Central memory CD4-positive, alpha-beta T cell (primary cell): ENCODE measurements at regions not wholly inside any gene's neighbourhood (a gene's known extent, or its start where the extent isn't known, plus 50 kb on each side); places are given as distances from the start of the nearest gene placed in this dataset.
"Not testable (repeated sequence)": the region's sequence is repeated elsewhere in the genome, so short reads cannot be mapped to it uniquely, and the experiment has no call there.

ENCODE experiments used
- DNase-seq: peaks from one replicate; pipeline ENCODE4 v3.0.0; 2022

DNA sequence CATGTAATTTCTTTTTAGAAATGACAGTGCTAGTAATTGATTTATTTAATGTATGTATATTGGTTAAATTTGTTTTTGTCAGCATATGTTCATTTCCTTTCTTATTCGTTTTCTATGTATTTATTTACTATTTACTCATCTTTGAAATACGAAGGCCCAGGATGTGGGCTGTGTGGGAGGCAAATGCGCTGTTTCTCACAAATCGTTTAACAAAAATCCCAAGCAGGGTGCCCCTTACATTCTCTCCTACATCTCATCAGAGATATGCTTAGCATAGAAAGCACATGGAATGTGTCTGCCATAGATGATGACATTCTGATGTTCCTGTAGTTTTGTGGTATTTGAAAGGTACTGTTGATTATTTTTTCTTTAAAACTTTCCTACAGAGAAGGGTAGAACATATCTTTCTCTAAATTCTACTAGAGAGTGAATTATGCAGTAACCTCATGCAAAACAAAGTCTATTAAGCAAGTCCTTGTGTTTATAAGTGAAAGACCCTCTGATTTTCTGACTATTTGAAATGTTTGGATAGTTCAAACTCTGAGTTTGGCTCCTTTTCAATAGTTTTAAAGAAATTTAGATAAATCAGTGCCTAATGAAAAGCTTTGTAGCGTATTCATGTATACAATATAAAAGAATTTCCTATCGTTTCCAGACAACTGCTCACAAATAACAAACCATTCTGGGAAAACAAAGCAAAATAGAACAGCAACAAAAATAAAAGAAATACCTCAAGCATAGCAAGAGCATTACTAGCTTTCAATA is 111.1 kb upstream of the VGLL3 start:
- DNase-seq, result no peak

DNA sequence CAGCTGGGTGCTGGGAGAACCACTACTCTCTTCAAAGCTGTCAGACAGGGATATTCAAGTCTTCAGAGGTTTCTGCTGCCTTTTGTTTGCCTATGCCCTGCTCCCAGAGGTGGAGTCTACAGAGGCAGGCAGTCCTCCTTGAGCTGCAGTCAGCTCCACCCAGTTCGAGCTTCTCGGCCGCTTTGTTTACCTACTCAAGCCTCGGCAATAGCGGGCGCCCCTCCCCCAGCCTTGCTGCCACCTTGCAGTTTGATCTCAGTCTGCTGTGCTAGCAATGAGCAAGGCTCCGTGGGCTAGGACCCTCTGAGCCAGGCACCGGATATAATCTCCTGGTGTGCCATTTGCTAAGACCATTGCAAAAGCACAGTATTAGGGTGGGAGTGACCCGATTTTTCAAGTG is 106.8 kb upstream of the VGLL3 start:
- DNase-seq, result not testable (repeated sequence)

DNA sequence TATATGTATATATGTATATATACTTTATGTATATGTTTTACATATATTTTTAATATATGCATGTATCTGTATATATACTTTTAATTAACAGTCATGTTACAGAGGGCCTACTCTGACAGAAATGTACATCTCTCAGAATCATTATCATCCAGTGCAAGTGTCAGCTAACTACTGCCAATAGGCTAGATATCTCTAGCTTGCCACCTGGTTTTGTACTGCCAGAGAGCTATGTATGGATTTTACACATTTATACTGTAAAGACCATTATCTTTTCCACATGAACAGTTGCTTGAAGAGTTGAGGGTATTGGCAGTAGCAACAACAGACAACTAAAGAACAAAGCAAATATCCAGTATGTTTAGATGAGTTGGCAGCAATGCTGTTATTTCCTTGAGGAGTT is 99.7 kb upstream of the VGLL3 start:
- DNase-seq, result no peak

DNA sequence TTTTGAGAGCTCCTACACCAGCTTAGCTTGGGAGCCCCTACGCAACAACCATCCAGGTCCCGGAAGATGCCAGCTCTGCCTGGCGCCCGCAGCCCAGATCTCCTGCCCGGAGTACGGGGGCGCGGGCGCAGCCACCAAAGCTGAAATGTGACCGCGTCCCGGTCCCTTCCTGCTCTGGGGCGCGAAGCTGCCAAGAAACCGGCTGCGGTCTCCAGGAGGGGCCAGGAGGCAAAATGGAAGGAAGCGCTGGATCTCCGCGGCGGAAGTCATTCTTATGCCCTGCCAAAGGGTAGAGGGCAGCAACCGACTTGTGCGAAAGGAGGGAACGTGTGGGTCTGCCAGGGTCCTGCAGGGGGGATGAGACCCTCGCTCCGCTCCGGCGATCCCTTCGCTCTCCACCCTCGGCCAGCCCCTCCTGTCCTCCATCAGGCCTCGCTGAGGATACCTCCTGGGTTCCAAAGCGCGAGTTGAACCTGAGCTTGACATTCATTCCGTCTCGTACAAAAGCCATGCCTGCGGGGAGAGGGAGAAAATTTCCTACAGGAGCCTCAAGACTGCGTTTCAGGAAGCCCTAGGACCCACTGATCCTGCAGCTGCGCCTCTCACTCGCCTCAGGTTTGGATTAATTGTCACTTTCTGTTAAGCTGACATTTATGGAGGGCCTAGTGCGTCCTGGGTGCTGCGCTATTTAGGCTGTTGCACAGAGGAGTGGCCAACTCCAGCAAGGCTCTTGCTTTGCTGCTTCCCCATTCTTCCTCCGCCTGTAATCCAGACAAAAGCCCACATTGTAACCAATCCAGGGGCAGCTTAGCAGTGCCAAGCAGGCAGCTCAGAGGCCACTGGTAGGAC is 98.3 kb upstream of the VGLL3 start:
- DNase-seq, result no peak

DNA sequence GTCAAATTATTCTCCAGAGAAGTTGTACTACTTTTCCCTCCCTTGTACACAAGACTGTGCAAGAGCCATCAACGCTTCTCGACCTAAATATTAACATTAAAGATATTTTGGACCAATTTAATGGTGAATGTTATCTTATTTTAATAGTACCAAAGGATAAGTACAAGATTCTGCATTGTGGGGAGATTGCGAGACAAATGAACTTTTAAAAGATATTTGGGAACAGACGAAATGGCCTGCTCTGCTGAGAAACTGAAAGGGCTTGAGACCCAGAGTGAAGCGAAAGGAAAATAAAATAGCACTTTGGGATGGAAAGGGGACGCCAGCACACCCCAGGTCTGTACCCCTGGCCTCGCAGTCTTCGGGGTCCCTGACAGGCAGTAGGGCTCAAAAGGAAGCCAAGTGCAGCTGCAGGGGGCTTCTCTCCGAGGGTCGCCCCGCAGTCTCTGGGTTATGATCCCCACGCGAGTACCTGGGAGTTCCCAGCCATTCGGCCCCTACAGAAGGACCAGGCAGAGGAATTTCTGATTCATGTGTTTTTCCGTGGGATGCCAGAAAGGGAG is 97.6 kb upstream of the VGLL3 start:
- DNase-seq, result no peak

DNA sequence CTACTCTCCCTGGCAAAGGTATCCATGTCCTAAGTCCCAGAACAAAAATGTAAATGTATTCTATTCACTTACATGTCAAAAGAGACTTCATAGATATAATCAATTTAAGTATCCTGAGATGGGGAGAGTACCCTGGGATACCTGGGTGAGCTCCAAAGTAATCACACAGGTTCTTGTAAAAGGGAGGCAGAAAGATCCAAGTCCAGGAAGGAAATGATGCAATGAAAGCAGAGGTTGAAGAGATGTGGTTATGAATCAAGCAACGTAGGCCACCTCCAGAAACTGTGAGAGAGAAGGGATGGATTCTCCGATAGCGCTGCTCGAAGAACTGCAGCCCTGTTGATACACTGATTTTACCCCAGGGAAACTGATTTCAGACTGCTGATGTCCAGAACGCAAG is 93.9 kb upstream of the VGLL3 start:
- DNase-seq, result no peak

DNA sequence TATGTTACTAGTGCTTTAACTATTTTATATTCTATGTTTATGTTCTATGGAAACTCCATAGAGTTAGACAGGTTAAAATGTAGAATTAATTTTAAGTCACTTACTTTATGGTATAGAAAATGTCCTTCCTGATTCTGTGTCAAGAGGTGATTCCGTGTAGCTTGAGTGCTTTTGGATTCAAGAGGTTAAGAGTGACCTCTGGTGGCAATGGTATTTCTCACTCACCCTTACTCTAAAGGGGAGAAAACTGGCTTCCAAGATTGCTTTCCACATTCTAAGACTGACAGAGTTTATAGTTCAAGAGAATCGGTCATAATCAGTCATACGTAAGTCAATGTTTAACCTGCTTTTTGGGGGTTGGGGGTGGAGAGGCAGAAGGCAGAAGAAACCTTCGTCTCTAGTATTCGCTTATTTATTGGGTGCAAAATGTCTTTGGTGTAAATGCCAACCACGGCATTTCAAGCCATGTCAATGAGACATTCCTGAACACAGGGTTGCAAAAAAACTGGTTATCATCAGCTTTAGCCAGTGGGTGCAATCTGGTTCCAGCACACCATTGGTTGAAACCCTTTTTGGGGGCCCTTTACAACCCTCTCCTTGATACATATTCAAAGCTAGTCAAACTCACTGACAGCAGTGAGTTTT is 92.0 kb upstream of the VGLL3 start:
- DNase-seq, result no peak

DNA sequence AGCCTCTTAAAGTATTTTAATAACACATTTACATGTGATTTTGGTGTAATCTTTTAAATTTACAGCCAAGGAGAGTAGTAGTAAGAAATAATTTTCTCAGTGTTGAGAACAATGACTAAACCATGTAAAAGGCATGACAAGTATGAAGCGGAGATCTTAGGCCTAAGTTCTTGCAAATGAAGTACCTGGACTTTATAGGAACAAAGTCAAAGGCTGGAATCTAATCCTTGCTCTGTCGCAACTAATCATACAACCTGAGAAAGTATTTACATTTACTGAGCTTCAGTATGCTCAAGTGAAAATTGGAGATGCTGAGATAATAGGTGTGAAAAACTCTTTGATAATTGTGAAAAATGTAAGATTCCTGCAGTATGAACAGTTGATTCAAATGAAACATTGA is 86.4 kb upstream of the VGLL3 start:
- DNase-seq, result no peak

DNA sequence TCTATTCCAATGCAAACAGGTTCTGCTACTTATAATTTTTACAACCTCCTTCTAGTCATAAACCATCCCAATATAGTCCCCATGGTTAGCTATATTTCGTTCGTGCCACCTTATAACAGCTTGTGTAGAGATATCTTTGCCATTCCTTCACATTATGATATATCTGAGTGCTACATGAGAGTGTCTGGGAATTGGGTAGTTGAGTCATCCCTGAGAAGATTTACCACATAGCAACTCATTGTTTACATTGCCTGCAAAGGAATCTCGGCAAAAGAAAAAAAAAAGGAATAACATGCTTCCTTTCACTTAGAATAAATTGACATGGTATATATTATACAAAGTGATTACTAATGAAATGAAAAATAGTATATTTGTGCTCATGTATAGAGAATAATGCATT is 86.0 kb upstream of the VGLL3 start:
- no peak for DNase-seq

DNA sequence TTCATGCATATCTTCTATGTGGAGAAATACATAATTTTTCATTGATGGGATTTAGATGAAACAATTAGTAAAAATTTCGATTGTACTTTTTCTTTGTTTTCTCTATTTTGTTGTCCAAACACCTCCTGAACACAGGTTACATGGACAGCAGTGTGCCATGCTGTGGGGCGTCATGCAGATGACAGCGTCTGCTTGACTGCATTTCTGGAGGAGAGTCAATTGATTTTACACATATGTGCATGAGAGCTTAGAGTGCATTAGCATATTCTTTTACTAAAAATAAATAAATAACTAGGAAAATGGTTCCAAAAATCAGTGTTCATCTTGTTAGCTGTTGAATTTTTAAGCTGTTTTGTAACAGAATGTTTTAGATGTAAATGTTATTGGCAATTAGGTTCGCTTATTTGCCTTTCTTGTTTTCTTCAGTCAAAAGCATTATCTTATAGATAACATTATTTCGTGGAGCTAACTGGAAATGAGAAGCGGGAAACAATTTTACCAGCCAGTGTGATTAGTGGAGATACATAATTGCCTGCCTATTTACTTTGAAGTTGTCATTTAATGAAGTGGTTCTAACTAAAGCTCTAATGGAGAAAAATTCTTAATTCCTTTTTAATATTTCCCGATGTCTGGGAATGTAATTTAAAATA is 82.7 kb upstream of the VGLL3 start:
- DNase-seq, result no peak

DNA sequence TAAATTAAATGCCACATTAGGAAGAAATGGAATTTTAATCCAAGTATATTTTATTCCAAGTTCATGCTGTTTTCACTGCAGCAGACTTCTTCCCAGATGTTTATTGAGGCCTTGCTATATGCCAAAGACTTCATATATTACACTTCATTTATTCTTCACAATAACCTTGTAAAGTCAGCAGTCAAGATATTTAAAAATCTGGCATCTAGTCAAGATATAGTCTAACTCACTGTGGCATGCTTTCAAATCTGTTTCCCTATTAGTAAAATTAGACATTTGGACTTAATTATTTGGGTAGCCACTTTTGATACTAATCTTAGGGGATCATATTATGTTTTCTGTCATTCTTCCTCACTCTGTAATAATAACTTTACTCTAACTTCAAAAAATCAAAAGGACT is 81.5 kb upstream of the VGLL3 start:
- DNase-seq, result no peak

DNA sequence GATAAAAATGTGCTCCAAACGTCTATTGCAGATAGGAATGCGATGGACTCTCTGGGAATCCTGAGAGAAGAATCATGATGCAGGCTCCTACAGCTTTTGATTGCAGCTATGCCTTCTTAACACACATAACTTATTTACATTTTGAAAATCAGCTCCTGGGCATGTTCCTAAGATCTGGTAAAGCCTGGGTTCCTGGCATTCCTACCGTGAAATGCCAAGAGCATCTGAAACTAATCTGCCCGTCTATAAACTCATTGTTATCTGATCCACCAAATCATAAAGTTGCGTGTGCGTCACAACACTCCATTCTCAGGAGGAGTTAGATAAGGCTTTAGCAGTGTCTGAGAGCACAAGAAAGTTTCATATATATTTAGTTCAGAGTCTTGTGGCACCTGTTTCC is 79.0 kb upstream of the VGLL3 start:
- DNase-seq, result no peak

DNA sequence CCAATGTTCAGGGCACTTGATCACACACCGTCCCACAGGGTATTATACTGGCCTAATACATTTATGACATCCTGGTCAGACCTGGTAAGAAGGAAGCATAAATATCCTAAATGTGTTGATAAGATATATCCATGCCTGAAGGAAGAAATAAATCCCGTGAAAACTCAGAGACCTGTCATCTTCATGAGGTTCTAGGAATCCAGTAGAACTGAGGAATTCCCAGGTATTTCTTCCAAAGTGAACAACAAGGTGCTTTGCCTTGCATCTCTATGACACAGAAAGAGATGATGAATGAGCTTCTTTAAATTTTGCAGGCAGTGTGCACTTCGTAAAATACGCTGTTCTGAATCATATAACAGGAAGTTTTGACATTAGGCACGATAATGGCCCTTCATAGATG is 78.1 kb upstream of the VGLL3 start:
- DNase-seq, result no peak

DNA sequence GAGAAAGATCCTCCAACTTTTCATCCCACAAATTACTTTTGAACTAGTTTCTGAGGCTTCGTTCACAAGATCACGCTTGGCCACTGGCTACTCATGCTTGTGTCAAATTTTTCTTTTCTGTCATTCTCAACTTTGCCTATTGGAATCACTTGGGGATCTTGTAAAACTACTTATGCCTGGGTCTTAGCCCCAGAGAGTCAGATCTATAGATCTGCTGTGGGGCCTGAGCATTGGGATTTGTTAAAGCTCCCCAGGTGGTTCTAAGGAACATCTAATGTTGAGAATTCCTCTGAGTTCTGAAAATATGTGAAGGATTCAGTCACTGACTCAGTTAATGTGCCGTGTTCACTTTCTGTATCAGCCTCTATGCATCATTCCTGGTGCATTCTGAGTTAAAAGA is 71.7 kb upstream of the VGLL3 start:
- DNase-seq, result no peak

DNA sequence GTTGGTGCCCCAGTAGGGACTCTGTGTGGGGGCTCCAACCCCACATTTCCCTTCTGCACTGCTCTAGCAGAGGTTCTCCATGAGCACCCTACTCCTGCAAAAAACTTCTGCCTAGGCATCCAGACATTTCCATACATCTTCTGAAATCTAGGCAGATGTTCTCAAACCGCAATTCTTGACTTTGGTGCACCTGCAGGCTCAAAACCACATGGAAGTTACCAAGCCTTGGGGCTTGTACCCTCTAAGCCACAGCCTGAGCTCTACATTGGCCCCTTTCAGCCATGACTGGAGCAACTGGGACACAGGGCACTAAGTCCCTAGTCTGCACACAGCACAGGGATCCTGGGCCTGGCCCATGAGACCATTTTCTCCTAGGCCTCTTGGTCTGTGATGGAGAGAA is 66.5 kb upstream of the VGLL3 start:
- no peak for DNase-seq

DNA sequence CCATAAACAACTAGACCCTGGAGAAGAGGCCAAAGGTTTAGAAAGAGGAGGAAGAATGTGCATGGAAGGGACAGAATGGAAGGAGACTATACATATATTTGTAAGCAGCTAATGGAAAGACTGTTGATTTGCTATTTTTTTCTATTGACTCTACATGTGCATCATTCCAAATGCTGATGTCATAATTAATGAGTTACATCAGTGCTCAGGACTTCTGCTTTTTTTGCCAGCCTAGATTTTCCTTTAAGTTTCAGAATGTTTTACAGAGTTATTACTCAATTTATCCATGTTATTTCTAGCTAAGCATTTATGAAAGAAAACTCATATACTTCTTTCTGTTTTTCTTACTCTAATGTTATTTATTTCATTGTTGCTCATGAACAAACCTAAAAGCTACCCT is 62.6 kb upstream of the VGLL3 start:
- DNase-seq, result no peak

DNA sequence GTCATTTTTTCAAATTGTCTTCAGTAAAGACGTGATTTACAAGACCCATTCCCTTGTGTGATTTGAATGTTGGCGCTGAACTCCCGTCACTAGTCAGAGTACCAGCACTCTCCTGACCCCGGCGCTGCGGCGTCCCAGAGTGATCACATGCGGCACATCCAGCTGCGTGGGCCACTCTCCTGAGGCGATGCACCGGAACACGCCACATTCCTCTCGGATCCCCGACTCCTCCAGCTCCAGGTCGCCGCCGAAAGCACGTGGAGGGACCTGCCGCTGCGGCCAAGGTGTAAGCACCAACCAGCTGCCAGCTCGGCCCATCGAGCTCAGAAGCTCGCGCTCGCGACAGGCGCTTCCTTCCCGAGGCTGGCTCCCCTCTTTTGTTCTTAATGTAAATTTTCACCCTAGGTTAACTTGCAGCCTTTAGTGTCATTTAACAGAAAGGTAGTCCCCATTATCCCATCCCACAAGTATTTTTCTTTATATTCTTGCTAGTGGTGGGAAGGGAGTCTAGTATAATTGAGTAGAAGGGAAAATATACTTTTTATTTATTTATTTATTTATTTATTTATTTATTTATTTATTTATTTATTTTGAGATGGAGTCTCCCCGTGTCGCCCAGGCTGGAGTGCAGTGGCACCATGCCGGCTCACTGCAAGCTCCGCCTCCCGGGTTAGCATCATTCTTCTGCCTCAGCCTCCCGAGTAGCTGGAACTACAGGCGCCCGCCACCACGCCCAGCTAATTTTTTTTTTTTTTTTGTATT is 61.7 kb upstream of the VGLL3 start:
- DNase-seq, result no peak

DNA sequence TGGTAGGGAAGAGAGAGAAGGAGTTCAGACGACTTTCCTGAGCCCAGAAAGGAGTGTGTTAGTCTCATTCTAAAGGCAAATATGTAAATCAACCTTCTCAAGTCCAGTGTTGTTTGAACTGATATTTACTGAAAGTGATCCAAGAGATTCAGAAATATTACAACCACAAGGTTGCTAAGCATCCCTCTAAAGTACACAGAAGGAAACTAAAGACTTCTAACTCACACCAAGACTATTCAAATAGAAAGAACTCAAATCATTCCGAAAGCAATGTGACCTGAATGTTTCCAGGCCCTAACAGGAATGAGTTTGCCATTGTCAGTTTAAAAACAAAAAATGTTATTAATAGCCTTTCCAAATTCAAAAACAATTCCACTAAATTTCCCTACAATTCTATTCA is 56.9 kb upstream of the VGLL3 start:
- DNase-seq, result no peak

DNA sequence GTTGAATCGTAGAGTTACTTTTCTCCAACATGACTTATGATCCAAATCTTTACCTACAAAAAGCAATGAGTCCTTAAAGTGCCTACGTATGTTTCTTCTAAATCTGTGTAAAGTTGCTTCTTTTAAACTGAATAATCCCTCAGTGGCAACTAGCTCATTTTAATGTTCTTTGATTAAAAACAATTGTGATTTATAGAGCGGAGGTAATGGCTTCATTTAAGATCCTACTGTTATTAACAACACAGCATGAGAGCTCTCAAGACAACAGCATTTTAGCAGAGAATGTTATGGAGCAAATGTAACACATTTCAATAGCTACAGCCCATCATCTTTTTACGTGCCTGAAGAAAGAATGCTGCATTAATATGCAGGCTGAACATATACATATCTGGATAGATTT is 55.3 kb upstream of the VGLL3 start:
- no peak for DNase-seq

DNA sequence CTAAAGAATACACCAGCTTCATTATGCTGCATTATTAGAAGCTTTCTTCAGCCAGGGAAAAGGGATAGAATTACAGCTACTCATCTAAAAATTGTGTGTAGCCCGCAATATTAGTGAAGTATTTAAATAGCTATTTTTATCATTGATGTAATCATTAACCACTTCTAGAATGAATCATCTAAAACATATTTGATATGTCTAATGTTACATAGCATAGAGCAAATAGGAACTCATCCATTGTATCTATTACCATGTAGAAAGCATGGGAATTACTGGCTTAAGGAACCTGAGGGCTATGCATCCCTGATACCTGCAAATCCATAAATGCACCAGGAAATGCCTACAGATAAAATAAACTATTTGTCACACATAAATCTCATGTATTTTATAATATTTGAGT is 54.5 kb upstream of the VGLL3 start:
- no peak for DNase-seq

DNA sequence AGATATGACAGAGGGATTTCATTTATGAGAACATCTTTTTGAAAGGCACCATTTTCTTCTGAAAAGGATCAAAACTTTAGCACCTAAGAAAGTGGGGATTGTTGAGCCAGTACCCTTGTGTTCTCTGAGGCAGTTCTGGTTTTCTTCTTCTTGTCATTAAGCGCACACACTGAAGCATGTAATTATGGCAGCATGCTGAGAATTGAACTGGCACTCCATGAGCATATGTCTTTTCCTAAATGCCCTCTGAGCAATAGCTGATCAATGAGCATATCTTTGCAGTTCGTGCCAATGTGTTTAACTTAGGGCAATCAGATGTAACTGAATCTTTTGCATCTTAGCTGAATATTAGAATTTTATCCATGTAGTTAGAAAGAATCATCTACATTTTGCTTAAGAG is 53.9 kb upstream of the VGLL3 start:
- DNase-seq, result no peak

DNA sequence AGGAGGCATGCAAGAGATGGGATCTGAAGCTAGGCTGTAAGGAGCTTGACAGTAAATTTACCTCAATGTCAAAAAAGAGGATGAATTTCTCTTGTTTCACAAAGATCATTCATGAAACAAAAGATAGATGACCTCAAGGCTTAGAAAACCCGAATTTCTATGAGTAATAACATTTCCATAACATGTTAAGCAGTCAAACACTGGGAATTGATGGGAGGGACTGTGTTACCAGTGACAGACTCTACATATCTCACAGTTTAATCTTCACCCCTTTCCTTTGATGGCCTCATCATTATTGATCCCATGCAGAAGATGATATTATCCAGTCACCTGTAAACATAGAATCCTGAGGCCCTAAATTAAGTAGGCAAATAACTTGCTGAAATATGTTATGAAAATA is 53.5 kb upstream of the VGLL3 start:
- DNase-seq, result no peak
